HG02763 (cell line): ENCODE measurements at regions not wholly inside any gene's neighbourhood (a gene's known extent, or its start where the extent isn't known, plus 50 kb on each side); places are given as distances from the start of the nearest gene placed in this dataset.
"Not testable (repeated sequence)": the region's sequence is repeated elsewhere in the genome, so short reads cannot be mapped to it uniquely, and the experiment has no call there.

ENCODE experiments used
- ATAC-seq: cut with Tn5 transposase; IDR thresholded peaks from one replicate; pipeline ENCODE4 v1.9.1; 2021; ENCODE audit warnings: mild to moderate bottlenecking, moderate library complexity; ENCODE audit not compliant: unreplicated experiment

DNA sequence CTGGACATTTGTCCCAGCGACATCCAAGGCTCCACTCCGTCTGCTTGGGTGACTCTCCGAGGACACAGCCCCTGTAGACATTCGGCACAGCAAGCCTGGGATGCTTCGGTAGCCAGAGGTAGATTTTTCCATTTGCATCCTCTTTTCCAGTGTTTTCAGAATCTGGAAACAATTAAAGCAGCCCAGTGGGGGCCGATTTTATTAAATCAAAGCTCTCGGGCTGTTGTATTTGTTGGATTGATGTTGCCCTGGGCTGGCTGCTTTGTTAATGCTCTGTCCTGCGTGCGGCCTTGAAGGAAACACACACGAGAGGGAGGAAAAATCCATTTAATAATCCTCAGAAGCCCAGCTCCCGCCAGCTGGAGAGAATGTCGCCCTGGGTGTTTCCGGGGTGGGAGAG, 158.1 kb upstream of the CIBAR2 start:
- ATAC-seq: no peak

DNA sequence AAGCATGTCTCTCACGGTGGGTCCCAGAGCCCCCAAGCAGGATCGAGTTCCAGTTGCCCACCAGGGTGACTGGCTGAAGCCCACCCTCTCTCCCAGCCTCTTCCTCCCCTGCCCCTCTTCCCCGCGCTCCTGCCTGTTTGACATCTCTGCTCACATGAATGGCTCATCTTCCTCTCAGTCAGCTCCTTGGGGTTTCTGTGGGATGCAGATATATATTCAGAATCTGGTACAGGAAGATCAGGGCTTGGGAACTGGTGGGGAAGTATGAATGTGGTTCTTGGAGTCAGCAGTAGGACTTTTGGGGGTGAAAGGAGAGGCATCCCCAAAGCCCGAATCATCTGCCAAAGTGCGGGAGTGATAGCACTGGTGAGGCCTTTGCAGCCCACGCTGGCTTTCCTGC, 158.9 kb upstream of the CIBAR2 start:
- no peak for ATAC-seq

DNA sequence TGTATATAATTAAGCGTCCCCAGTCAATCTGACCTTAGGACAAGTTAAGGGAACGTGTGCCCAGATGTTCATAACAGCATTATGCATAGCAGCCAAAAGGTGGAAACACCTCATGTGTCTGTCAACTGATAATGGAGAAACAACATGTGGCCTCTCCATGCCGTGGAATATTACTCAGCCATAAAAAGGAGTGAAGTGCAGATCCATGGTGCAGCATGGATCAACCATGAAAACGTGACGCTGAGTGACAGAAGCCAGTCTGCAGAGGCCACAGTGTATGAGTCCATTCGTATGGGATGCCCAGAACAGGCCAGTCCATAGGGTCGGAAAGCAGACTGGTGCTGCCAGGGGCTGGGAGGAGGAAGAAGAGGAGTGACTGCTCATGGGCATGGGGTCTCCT, 161.0 kb upstream of the CIBAR2 start:
- ATAC-seq: no peak

DNA sequence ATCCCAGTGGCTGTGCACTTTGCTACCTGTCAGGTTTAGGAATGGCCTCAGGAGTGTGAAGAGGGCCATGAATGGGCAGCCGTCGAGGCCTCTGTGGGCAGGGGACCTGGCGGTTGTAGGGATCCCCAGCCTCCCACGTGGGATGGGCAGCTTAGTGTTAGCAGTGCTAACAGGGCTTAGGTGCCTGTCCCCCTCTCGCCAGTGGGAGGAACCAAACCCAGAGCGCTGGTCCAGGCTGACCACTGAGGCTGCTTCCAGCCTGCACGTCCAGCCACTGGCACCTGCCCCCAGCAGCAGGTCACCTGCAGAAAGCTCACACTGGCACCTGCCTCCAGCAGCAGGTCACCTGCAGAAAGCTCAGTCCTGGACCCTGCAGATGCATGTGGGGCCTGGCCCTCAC, 162.2 kb upstream of the CIBAR2 start:
- ATAC-seq: no peak

DNA sequence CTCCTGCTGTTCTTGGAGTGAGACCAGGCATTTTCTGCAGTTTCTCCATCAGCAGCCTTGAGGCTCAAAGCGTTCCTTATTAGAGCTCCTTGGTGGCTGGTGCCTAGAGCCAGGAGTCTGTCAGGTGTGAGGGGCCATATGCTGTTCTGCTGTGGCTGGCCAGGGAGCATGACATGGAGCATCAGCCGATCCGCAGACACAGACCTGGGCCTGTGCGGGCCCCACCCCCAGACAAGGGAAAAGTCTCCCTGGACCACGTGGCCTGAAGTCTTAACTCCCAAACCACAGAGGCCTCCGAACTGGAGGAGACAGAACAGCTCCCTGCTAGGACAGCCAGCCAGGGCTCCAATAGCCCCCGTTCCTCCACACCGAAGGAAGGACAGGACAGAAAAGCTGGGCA, 162.7 kb upstream of the CIBAR2 start:
- ATAC-seq: no peak

DNA sequence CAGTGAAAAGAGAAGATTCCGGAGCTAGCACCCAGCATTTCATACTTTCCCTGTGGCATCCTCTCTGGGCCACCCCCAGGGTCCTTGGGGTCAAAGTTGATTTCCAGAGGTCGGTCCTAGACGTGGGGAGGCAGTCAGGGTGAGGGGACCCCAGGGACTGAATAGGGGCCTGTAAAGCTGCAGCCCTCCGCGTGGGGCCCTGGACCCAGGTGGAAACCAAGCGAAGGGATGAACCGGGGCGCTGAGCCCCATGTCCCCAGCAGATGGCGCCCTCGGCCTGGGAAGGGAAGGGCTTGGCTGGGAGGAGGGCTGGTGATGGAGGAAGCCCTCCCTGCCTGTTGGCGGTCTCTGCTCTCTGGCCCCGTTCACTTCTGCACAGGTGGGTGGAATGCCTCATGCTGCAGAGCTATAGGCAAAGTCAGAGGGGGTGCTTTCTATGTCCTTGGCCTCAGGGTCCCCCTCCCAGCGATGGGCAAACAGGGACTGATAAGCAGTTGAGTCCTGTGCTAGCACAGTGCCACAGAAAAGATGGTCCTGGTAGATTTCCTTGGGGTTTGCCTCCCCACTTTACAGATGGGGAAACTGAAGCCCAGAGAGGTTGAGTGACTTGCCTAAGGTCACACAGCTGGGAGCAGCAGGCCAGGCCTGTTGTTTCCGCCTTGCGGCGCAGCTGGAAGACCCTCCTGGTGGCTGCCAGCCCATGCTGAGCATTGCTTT, 163.4 kb upstream of the CIBAR2 start:
- ATAC-seq: no peak

DNA sequence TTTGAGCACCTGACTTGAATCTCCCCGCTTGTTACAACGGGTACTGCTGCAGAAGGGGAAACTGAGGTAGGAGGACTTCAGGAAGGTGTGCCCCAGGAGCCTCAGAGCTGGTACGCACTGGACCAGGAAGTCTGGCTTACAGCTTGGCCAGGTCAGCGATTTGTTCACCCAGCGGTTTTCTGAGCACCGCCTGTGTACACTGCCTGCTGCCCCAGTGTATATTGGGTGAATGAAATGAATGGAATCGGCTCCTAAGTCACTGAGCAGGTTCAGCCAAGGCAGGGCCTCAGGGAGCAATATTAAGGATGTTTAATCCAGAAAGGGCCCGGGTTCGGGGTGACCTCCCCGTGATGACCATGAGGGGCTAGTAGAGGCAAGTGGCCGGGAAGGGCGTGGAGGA, 164.0 kb upstream of the CIBAR2 start:
- ATAC-seq: no peak

DNA sequence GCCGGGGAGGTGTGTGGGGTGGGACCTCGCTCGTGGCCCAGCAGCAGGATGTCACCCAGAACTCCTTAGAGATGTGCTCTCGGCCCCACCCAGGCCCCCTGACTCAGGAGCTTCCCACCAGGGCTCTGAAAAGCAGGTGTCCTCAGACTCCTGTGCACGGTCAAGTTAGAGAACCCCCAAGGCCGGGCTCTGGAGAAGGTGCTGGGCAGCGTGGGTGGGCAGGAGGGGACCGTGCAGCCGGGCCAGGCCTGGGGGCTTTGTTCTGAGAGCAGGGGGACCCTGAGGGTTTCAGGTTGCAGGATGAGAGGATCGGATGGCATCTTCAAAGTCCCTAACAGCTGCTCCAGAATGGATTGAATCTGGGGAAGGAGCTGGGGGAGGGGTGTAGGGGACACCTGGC, 164.4 kb upstream of the CIBAR2 start:
- no peak for ATAC-seq

DNA sequence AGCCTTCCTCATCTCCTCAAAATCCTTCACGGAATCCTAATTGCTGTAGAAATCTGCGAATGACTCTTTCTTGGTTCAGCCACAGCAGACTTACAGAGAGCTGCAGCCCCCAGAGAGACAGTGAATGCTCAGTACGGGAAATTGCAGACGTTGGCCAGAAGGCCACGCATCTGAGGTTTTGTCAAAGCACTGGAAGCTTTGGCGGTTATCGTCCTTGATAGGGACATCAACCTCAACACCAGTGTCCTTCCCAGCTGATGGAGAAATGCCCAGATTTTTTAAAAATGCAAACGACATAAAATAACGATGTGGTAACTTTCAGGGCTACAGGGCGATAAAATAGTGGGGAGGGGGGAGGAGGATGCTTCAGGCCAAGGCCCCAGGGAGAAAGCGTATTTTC, 166.6 kb upstream of the CIBAR2 start:
- ATAC-seq: no peak

DNA sequence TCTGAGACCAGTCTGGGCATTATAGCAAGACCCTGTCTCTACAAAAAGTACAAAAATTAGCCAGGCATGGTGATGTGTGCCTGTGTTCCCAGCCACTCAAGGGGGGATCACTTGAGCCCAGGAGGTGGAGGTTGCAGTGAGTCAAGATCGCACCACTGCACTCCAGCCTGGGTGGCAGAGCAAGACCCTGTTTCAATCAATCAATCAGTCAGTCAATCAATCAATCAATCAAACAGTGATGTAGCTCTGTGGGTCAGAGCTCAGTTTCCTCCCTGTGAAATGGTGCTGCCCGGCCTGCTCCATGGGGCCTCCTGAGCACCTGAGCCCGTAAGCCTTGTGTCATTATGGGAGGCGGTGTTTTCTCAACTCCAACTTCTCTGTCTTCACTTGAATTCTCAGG, 167.1 kb upstream of the CIBAR2 start:
- ATAC-seq: no peak

DNA sequence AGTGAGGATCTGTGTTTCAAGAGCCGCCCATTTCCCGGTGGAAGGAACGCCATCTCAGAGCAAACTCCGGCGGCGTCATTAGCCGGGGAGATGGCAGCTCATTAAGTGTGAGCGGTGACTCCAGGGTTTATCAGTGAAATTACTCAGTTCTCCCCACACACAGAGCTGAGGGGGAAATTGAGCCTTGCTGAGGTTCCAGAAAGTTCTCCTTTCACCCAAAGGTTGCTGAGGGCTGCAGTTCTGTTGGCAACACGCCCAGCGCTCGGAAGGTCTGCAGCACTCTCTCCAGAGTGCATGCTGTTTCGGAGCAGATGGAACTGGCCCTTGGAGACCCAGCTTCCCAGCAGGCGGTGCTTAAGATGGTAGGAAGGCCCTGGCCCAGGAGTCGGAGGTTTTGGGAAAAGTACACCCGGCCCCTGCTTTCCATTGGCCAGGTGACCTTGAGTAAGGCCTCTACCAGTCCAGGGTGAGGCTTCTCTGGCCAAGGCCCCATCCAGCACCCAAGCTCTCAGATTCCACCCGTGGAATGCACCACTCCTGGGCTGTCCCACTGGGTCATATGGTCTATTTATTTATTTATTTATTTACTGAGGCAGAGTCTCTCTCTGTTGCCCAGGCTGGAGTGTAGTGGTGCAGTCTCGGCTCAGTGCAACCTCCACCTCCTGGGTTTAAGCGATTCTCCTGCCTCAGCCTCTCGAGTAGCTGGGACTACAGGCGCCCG, 167.7 kb upstream of the CIBAR2 start:
- no peak for ATAC-seq

DNA sequence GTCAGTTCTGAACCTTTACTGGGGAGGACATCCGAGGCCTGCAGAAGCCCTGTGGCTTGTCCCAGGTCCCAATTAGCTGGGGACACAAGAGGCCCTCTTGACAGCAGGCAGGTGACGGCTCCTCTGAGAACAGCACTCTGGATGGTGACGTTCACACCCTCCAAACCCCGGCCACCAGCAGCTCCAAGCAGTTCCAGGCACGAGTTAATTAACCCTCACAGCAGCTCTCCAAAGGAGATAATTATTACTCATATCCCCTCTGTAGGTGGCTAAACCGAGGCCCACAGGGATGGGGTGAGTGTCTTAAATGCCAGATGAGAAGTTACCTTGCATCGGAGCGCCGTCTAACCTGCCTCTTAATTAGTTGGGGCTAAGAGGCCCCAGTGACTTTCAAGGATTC, 168.9 kb upstream of the CIBAR2 start:
- no peak for ATAC-seq

DNA sequence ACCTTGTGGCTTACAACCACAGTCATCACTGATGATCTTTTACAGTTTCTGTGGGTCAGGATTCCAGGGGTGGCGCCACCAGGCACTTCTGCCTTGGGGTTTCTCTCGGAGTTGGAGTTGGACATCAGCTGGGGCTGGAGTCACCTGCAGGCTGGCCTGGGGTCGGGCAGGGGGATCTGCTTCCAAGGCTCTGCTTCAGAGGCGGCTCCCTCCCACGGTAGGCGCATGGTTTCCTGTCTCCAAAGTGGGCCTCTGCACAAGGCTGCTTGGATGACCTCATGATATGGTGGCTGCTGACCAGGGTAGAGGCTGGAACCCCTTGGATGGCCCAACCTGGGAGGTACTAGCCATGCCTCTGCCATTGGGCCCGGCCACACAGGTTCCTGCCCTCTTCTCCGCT, 170.6 kb upstream of the CIBAR2 start:
- no peak for ATAC-seq

DNA sequence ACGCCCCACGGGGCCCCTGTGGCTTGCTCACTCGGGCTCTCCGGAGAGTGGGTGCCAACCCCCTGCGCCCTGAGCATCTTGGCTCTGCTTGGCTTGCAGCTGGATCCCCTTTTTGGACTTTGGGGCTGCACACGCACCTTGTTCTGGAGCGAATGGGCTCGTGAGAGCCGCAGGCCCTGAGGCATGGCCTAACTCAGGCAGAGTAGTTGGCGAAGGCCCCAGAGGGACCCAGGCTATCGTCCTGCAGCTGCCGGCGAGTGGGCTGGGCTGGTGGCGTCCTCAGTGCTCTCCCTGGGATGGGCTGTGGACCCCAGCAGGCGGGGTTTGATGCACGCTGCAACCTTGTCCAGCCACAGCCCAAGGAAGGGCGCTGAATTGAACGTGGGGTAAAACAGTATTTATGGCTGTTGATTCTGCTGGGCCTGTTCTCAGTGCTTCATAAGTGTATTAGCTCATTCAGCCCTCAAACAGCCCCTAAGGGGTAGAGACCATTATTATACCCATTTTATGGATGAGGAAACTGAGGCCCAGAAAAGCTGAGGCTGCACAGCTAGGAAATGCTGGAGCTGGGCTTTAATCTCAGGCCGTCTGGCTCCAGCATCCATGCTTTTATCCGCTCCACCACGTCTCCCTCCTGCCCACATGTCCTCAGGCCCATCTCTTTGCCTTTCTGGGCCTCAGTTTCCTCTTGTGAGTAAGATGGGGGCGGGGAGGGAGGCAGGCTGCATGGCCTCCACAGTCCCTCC, 171.2 kb upstream of the CIBAR2 start:
- no peak for ATAC-seq

DNA sequence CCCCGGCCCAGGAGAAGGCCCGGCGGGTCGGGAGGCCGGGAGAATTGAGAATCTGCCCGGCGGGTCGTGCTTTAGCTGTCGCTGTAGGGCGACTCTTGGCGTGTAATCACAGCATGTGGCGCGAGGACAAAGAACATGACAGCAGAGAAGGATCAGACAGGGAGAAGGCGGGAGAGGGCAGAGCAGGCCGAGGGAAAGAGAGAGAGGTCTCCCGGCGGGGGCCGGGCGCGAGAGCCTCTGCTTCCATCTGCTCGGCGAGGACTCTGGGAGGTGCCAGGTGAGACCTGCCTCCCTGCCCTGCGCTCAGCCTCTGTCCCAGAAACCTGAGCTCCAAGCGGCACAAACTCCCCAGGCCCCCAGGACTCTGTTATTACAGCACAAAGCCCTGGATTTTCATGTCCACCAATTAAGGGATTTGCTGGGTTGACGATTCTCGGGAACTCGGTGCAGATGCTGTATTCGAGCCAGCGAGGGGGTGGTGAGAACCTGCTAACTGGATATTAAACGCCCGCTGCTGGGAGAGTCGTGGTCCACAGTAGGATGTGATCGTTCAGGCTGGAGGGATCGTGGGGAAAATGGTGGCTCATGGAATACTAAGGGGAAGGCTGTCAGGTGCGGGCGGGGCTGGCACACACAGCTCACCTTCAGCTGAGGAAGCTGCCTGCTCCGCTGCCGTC, 172.0 kb upstream of the CIBAR2 start:
- no peak for ATAC-seq

DNA sequence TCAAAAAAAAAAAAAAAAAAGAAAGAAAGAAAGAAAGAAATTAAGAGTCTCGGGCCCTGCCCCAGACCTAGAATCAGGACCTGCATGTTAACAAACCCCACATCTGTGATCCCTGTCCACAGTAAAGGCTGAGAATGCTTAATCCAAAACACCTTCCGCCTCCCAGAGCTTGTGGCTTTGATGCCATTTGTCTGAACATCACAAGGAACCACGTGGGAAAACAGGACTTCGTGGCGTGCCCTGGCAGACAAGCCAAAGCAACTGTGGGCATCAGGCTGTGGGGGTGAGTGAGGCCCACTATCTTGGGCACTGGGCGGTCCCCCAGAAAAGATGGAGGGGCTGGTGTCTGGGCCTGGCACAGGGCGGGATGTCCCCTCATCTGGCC, 173.4 kb upstream of the CIBAR2 start:
- ATAC-seq: no peak

DNA sequence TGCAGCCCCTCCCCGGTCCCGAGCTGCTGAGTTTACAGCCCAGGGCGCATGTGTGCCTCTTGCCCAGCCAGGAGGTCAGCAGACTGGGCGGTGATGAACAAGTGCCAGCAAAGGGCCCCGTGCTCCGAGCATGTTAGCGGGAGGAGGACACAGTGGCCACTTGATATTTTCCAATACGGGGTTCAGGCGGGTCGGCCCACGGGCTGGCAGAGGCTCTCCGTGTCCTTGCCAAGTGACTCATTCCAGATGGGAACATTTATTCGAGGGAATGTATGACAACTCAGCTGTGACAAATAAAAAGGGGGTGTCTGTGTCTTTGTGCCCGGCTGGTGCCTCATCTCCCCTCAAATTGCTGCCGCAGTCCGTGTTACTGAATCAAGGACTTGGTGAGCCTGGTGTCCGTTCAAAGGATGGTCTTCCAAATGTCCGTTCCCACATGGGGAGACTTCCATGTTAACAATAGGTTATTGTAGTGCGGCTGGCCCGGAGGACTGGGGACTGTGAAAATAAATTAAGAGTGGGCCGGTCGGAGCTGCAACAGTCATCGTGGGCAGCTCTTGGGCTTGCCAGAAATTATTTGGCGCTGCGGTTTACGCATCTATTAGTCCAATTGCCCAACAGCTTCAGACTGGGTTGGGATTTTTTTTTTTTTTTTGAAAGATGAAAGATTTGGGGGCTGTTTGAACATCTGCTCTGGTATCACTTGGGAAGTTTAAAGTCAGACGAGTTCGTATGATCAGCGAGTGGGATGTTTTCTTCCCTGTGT, 174.0 kb upstream of the CIBAR2 start:
- no peak for ATAC-seq

DNA sequence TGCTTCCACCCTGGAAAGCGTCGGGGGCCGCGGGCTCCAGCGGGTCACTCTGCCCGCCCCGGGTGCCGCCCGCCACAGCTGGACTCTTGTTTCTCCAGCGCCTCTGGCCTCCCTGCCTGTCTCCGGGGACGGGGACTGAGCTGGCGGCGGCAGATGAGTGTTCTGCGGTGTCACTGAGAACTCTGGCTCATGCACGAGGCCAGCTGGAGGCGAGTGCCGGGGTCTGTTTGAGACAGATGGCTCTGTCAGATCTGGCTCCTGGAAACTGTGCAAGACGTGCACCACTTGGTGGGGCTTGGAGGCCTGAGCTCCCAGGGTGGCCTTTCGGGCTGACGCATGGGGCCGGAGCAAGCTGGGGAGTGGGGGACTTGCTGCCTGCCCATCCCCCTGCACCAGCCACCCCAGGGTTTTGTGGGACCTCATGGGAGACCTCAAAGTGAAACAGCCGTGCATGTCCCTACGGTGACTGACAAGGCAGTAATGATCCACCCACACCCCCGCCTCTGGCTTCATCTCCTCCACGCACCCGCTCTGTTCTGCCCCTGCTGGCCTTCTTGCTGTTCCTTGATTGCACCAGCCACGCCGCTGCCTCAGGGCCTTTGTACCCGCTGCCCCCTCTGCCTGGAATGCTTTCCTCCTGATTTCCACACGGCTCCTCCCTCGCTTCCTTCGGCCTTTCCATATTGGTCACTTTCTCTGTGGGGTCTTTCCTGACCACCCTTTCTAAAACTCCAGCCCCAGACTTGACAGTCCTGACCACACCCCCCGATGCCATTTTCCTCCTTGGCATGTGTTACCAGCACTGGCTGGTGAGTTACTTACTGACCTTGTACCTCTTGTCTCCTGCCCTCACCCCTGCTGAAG, 174.9 kb upstream of the CIBAR2 start:
- ATAC-seq: no peak

DNA sequence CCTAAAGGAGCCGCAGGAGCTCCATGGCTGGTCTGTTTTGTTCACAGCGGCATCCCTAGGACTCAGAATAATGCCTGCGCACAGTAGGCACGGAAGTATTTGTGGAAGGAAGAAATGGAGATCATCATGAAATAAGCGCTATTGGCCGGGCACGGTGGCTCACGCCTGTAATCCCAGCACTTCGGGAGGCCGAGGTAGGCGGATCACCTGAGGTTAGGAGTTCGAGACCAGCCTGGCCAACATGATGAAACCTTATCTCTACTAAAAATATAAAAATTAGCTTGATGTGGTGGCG, 175.5 kb upstream of the CIBAR2 start:
- ATAC-seq: not testable (repeated sequence)

DNA sequence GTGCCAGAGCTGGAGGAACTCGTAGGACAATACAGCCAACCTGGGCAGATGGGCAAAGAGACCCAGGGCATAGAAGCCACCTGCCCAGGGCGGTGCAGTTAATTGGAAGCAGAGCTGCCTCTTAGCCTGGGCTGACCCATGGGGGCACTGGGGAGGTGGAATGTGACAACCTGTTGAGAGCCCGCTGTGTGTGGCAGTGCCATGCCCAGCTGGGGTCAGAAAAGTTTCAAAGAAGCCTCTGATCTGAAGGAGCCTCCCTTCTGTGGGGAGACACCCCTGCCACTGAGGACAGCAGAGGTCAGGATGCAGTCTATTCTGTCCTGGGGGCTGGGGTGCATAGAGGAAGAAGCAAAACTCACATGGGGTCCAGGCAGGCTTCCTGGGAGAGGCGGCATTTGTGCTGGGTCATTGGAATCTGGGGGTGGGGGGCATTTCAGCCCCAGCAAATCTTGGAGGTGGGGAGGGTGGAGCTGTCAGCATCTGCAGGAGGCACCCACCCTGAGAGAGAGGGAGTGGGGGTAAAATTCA, 176.1 kb upstream of the CIBAR2 start:
- no peak for ATAC-seq
